ENCODE measurements at regions not wholly inside any gene's neighbourhood (a gene's known extent, or its start where the extent isn't known, plus 50 kb on each side); places are given as distances from the start of the nearest gene placed in this dataset.

DNA sequence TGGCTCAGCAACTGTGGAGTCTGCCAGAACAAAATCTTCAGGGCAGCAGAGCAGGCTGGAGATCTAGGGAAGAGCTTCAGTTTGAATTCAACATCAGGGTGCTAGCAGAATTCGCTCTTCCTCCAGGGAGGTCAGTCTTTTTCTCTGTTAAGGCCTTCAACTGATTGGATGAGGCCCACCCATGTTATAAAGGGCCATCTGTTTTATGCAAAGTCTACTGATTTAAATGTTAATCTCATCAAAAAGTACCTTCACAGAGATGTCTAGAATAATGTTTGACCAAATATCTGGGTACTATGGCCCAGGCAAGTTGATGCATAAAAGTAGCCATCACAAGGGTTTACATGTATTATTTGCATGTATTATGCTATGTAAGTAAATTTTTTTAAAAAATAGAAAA, 378.4 kb downstream of the BTG1 start:
- TF ChIP-seq, protein P1, sequence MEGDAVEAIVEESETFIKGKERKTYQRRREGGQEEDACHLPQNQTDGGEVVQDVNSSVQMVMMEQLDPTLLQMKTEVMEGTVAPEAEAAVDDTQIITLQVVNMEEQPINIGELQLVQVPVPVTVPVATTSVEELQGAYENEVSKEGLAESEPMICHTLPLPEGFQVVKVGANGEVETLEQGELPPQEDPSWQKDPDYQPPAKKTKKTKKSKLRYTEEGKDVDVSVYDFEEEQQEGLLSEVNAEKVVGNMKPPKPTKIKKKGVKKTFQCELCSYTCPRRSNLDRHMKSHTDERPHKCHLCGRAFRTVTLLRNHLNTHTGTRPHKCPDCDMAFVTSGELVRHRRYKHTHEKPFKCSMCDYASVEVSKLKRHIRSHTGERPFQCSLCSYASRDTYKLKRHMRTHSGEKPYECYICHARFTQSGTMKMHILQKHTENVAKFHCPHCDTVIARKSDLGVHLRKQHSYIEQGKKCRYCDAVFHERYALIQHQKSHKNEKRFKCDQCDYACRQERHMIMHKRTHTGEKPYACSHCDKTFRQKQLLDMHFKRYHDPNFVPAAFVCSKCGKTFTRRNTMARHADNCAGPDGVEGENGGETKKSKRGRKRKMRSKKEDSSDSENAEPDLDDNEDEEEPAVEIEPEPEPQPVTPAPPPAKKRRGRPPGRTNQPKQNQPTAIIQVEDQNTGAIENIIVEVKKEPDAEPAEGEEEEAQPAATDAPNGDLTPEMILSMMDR (IDR thresholded peaks at IDR 0.05; ENCODE audit: low read depth, low read length), result no peak
- POLR2A ChIA-PET, result no interaction called here
- Histone ChIP-seq H3K9me3 (ENCODE audit: control insufficient read depth, insufficient read depth, low read length) (no peaks in the 10 kb centered on the region), H3K4me3 (ENCODE audit: low read depth, low read length) (no peak overlapping the region), H3K27me3 (ENCODE audit: control insufficient read depth, insufficient read depth, low read length) (no peaks in the 10 kb centered on the region), H3K27ac (ENCODE audit: low read depth, low read length) (no peak overlapping the region)
- CTCF ChIA-PET, result no interaction called here
- DNase-seq (ENCODE audit: low read depth, low spot score), result no peak

GRCh38 chr12:91766454-91766853, 379.2 kb downstream of the BTG1 start:
- ChIA-PET POLR2A (no interaction called here), CTCF (no interaction called here)
- H3K4me3 ChIP-seq (ENCODE audit: low read depth, low read length), result no peak overlapping the region
- H3K27ac ChIP-seq (ENCODE audit: low read depth, low read length), result no peak overlapping the region
- no peak for DNase-seq (ENCODE audit: low read depth, low spot score)
- H3K27me3 ChIP-seq (ENCODE audit: control insufficient read depth, insufficient read depth, low read length), result no peaks in the 10 kb centered on the region
- H3K9me3 ChIP-seq (ENCODE audit: control insufficient read depth, insufficient read depth, low read length), result no peaks in the 10 kb centered on the region
- TF ChIP-seq, protein P1 (IDR thresholded peaks at IDR 0.05; ENCODE audit: low read depth, low read length), result no peak

DNA sequence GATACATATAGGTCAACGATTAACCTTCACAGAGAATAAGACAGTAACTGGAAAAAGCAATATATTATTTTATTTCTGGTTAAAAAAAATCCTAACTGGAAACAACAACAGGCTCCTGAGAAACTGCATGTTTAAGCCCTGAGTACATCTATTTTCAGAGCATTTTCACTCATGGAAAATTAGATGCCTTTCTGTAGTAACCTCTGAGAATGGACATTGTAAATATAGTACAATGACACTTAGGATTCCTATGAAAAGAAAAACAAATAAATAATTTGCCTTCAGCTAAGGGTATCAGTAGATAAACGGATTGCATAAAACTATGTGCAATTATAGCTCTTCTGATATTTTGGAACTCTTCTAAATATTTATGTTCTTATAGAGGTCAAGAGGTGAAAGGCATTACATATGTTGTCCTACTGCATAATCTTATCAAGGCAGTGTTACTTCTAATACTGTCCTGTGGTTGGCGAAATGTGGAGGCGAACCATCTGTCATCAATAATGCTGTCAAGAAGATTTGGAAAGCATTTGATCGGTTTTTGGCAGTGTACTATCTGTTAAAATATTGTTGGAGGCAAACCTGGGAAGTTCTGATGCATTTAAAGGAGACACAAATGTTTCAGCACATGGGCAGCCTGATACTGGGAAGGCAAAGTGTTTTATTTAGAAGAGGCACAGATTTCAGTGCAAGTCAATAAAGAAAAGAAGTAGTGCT, 381.8 kb downstream of the BTG1 start:
- H3K9me3 ChIP-seq (ENCODE audit: control insufficient read depth, insufficient read depth, low read length), result no peaks in the 10 kb centered on the region; the same call in 1 of the 2 replicates
- no peak overlapping the region for H3K27ac ChIP-seq (ENCODE audit: low read depth, low read length)
- CTCF ChIA-PET, result no interaction called here
- DNase-seq (ENCODE audit: low read depth, low spot score), result no peak
- H3K27me3 ChIP-seq (ENCODE audit: control insufficient read depth, insufficient read depth, low read length), result no peaks in the 10 kb centered on the region
- POLR2A ChIA-PET, result no interaction called here
- TF ChIP-seq, protein P1 (IDR thresholded peaks at IDR 0.05; ENCODE audit: low read depth, low read length), result no peak
- no peak overlapping the region for H3K4me3 ChIP-seq (ENCODE audit: low read depth, low read length)

DNA sequence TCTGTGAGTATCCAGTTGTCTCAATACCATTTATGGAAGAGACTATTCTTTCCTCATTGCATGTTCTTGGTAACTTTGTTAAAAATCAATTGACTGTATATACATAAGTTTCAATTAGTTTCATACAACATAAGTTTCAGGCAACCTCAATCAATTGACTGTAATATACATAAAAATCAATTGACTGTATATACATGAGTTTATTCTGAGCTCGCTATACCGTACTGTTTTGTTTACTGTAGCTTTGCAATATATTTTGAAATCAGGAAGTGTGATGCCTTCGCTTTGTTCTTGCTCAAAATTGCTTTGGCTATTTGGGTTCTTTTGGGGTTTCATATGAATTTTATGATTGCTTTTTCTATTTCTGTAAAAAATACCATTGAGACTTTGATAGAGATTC, 392.0 kb downstream of the BTG1 start:
- Histone ChIP-seq H3K27ac (ENCODE audit: low read depth, low read length) (no peak overlapping the region), H3K27me3 (ENCODE audit: control insufficient read depth, insufficient read depth, low read length) (no peaks in the 10 kb centered on the region), H3K4me3 (ENCODE audit: low read depth, low read length) (no peak overlapping the region), H3K9me3 (ENCODE audit: control insufficient read depth, insufficient read depth, low read length) (no peaks in the 10 kb centered on the region)
- ChIA-PET CTCF (interaction anchor here (2.2 kb wide), 1 partner anchor 58 kb away, joined by 5 read pairs; no protein-coding TSS in a partner anchor), POLR2A (no interaction called here)
- DNase-seq (ENCODE audit: low read depth, low spot score), result no peak
- TF ChIP-seq, protein P1 (IDR thresholded peaks at IDR 0.05; ENCODE audit: low read depth, low read length), result no peak

DNA sequence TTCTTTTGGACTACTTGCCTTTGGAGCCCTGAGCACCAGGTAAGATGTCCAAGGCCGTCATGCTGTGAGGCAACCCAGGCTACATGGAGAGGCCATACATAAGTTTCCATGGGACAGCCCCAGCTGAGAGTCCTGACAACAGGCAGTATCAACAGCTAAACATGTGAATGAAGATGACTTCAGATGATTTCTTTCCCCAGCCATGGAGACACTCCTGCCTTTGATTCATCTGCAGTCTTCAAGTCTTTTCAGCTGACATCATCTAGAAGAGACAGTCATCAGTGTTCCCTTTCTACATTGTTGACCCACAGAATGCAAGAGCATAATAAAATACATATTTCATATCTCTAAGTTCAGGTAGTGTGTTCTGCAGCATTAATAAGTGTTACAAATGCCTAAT, 398.7 kb downstream of the BTG1 start:
- H3K9me3 ChIP-seq (ENCODE audit: control insufficient read depth, insufficient read depth, low read length), result no peaks in the 10 kb centered on the region
- TF ChIP-seq, protein P1 (IDR thresholded peaks at IDR 0.05; ENCODE audit: low read depth, low read length), result no peak
- H3K4me3 ChIP-seq (ENCODE audit: low read depth, low read length), result no peak overlapping the region
- ChIA-PET CTCF (no interaction called here), POLR2A (no interaction called here)
- no peak overlapping the region for H3K27ac ChIP-seq (ENCODE audit: low read depth, low read length)
- DNase-seq (ENCODE audit: low read depth, low spot score), result no peak
- H3K27me3 ChIP-seq (ENCODE audit: control insufficient read depth, insufficient read depth, low read length), result no peaks in the 10 kb centered on the region

Measured in AG04450 (cell line).